Fibroblast of lung (primary cell): ENCODE measurements at regions not wholly inside any gene's neighbourhood (a gene's known extent, or its start where the extent isn't known, plus 50 kb on each side); places are given as distances from the start of the nearest gene placed in this dataset.

ENCODE experiments used
- CTCF ChIP-seq, 2 donors: IDR thresholded peaks in 1 of 2; conservative IDR thresholded peaks in 1 of 2; 1 replicate in 1 of 2; 2 replicates in 1 of 2; pipeline ENCODE4 v1.5.1; 2011 to 2012; ENCODE audit warnings: low read length in 2 of 2, control low read depth in 1 of 2, inconsistent platforms in 1 of 2, low read depth in 1 of 2, mild to moderate bottlenecking in 1 of 2
- EZH2 ChIP-seq: IDR thresholded peaks from 2 replicates; pipeline ENCODE4 v1.5.1; 2012; ENCODE audit warnings: low read length, control low read depth, mild to moderate bottlenecking; ENCODE audit errors: missing control alignments

GRCh38 chr18:70446063-70446462, 157.2 kb downstream of the SOCS6 start:
- TF ChIP-seq CTCF (conservative IDR thresholded peaks at IDR 0.05 in 1 of 2, IDR thresholded peaks at IDR 0.05 in 1 of 2; ENCODE audit: low read depth in 1 of 2, low read length in 2 of 2) = no peak
- TF ChIP-seq EZH2 = no peak
